HCT116 (cell line): ENCODE measurements at regions not wholly inside any gene's neighbourhood (a gene's known extent, or its start where the extent isn't known, plus 50 kb on each side); places are given as distances from the start of the nearest gene placed in this dataset.

Source experiments
- ATAC-seq: fragments of 200-7000 bp; cut with Tn5 transposase; 2 replicates; pipeline ENCODE4 v1.9.1; 2020; ENCODE audit warnings: mild to moderate bottlenecking, moderate library complexity
- BruUV-seq: library from RNA; stranded (reverse); fragments of 400-500 nt; replicated peaks from 2 replicates; lab custom pipeline; 2021; lab: Mats Ljungman, UMichigan
- CTCF ChIA-PET: fragments of 300-600 bp; sonication (Branson Sonifier 250); formaldehyde crosslinking; loops from one replicate; lab custom pipeline; 2021; ENCODE audit warnings: antibody characterized with exemption; lab: Charles Lee
- POLR2A ChIA-PET: fragments of 300-600, 350-600 bp; sonication (Branson Sonifier 250); formaldehyde crosslinking; loops from one replicate; lab custom pipeline; 2021; ENCODE audit warnings: antibody characterized with exemption; lab: Charles Lee
- RAD21 ChIA-PET, 2 experiments: fragments of 300-600 bp; sonication (Branson Sonifier 250); formaldehyde crosslinking; loops; one replicate each; lab custom pipeline; 2023; ENCODE audit warnings: low total read pairs in 2 of 2; ENCODE audit not compliant: uncharacterized antibody in 2 of 2, unreplicated experiment in 2 of 2, low non-redundant PET in 1 of 2; lab: Charles Lee
- DNase-seq: peaks from one replicate; pipeline ENCODE4 v3.0.0-alpha.2; 2010; ENCODE audit warnings: low read depth, low spot score
- H2AFZ ChIP-seq: fragments of 200-600 bp; shearing (Covaris generic), sonication (generic); 2 replicates; pipeline ENCODE4 v1.6.1; 2017; ENCODE audit warnings: low read depth, mixed run types, mixed read lengths, antibody characterized with exemption, low read length; ENCODE audit not compliant: poor library complexity, severe bottlenecking
- H3K27ac ChIP-seq: 2 replicates; pipeline ENCODE4 v1.5.1; 2012; ENCODE audit warnings: low read depth, low read length
- H3K27me3 ChIP-seq: fragments of 200-600 bp; sonication (generic); 2 replicates; pipeline ENCODE4 v1.6.1; 2016; ENCODE audit warnings: mixed run types, low read length, mixed read lengths; ENCODE audit not compliant: insufficient read depth
- H3K36me3 ChIP-seq, 2 experiments: fragments of 200-500 bp in 1 of 2; fragments of 200-600 bp in 1 of 2; sonication (Bioruptor generic) in 1 of 2; sonication (generic) in 1 of 2; 2 replicates each; pipeline versions ENCODE4 v1.5.1 to v1.6.1; 2014 to 2016; ENCODE audit warnings: low read length in 2 of 2, inconsistent platforms in 1 of 2, mixed read lengths in 1 of 2, mixed run types in 1 of 2; ENCODE audit not compliant: insufficient read depth in 2 of 2, control insufficient read depth in 1 of 2
- H3K4me1 ChIP-seq, 2 experiments: fragments of 200-600 bp in 1 of 2; sonication (generic) in 1 of 2; 2 replicates each; pipeline versions ENCODE4 v1.5.1 to v1.6.1; 2012 to 2017; ENCODE audit warnings: low read length in 2 of 2, inconsistent platforms in 1 of 2, mild to moderate bottlenecking in 1 of 2, mixed read lengths in 1 of 2, mixed run types in 1 of 2, moderate library complexity in 1 of 2; ENCODE audit not compliant: insufficient read depth in 2 of 2, control insufficient read depth in 1 of 2
- H3K4me2 ChIP-seq: fragments of 200-600 bp; sonication (generic); 2 replicates; pipeline ENCODE4 v1.6.1; 2017; ENCODE audit warnings: mixed run types, low read length, mixed read lengths
- H3K4me3 ChIP-seq, 2 experiments: fragments of 200-600 bp in 1 of 2; sonication (generic) in 1 of 2; replicated peaks in 1 of 2; 2 replicates each; pipeline ENCODE4 v1.5.1; 2011 to 2016; ENCODE audit warnings: low read length in 2 of 2, control low read depth in 1 of 2, low read depth in 1 of 2, mild to moderate bottlenecking in 1 of 2, mixed read lengths in 1 of 2, mixed run types in 1 of 2
- H3K79me2 ChIP-seq: fragments of 200-600 bp; sonication (generic); 2 replicates; pipeline ENCODE4 v1.6.1; 2017; ENCODE audit warnings: mild to moderate bottlenecking, mixed run types, low read length, moderate library complexity, mixed read lengths; ENCODE audit not compliant: insufficient read depth
- H3K9ac ChIP-seq: fragments of 200-600 bp; sonication (generic); 2 replicates; pipeline ENCODE4 v1.6.1; 2016; ENCODE audit warnings: low read length, mixed read lengths
- H3K9me2 ChIP-seq: fragments of 200-600 bp; sonication (generic), shearing (Covaris generic); 2 replicates; pipeline ENCODE4 v1.6.1; 2017; ENCODE audit warnings: mixed run types, mild to moderate bottlenecking, moderate library complexity; ENCODE audit not compliant: insufficient read depth
- H3K9me3 ChIP-seq, 2 experiments: fragments of 200-500 bp in 1 of 2; fragments of 200-600 bp in 1 of 2; sonication (Bioruptor generic) in 1 of 2; sonication (generic) in 1 of 2; 2 replicates each; pipeline ENCODE4 v1.6.1; 2014 to 2017; ENCODE audit warnings: low read length in 2 of 2, mixed read lengths in 2 of 2, inconsistent platforms in 1 of 2, low read depth in 1 of 2, mild to moderate bottlenecking in 1 of 2, mixed run types in 1 of 2, moderate library complexity in 1 of 2; ENCODE audit not compliant: control insufficient read depth in 1 of 2, insufficient read depth in 1 of 2
- H4K20me1 ChIP-seq: fragments of 200-600 bp; sonication (generic), shearing (Covaris generic); 2 replicates; pipeline ENCODE4 v1.6.1; 2017; ENCODE audit warnings: mixed run types, mild to moderate bottlenecking, moderate library complexity; ENCODE audit not compliant: insufficient read depth
- CBX3 ChIP-seq: IDR thresholded peaks from 2 replicates; pipeline ENCODE4 v1.6.1; 2012; ENCODE audit warnings: low read depth
- EGR1 ChIP-seq: IDR thresholded peaks from 2 replicates; pipeline ENCODE4 v1.6.1; 2012; ENCODE audit warnings: low read depth
- ELF1 ChIP-seq: IDR thresholded peaks from 2 replicates; pipeline ENCODE4 v1.6.1; 2012; ENCODE audit warnings: low read depth, borderline replicate concordance
- EZH2phosphoT487 ChIP-seq: fragments of 200-600 bp; IDR thresholded peaks from 2 replicates; pipeline ENCODE4 v1.6.1; 2018; ENCODE audit warnings: antibody characterized with exemption, borderline replicate concordance
- FOSL1 ChIP-seq: IDR thresholded peaks from 2 replicates; pipeline ENCODE4 v1.6.1; 2012; ENCODE audit warnings: low read depth
- JUND ChIP-seq: IDR thresholded peaks from 2 replicates; pipeline ENCODE4 v1.6.1; 2012
- MAX ChIP-seq: IDR thresholded peaks from 2 replicates; pipeline ENCODE4 v1.6.1; 2012
- POLR2A ChIP-seq: IDR thresholded peaks from 2 replicates; pipeline ENCODE4 v1.7.0; 2011; ENCODE audit warnings: borderline replicate concordance; ENCODE audit not compliant: insufficient read depth, insufficient read length; ENCODE audit errors: extremely low read depth
- POLR2AphosphoS5 ChIP-seq: IDR thresholded peaks from 2 replicates; pipeline ENCODE4 v1.6.1; 2011; ENCODE audit warnings: mild to moderate bottlenecking, low read depth, low read length, moderate library complexity
- RAD21 ChIP-seq: IDR thresholded peaks from 2 replicates; pipeline ENCODE4 v1.6.1; 2012; ENCODE audit warnings: low read depth, mild to moderate bottlenecking
- SRF ChIP-seq: IDR thresholded peaks from 2 replicates; pipeline ENCODE4 v1.6.1; 2012; ENCODE audit warnings: low read depth
- TCF7L2 ChIP-seq: IDR thresholded peaks from 2 replicates; pipeline ENCODE4 v1.7.0; 2011; ENCODE audit warnings: borderline replicate concordance, inconsistent platforms; ENCODE audit not compliant: insufficient read depth, insufficient read length; ENCODE audit errors: extremely low read depth
- YY1 ChIP-seq: IDR thresholded peaks from 2 replicates; pipeline ENCODE4 v1.6.1; 2011; ENCODE audit warnings: low read length, low read depth, moderate library complexity, mild to moderate bottlenecking; ENCODE audit not compliant: insufficient replicate concordance; ENCODE audit errors: extremely low read depth
- ZNF274 ChIP-seq: fragments of 200-500 bp; sonication (Bioruptor generic); IDR thresholded peaks from 2 replicates; pipeline ENCODE4 v1.6.1; 2014; ENCODE audit warnings: mild to moderate bottlenecking, low read depth, low read length, inconsistent platforms
- intact Hi-C: fragments of 100-400 bp; cut with micrococcal nuclease; formaldehyde crosslinking; loops from 2 replicates; pipeline ENCODE4 v1.10.0; 2022
- TF ChIP-seq, protein P1 (sequence below), 3 experiments: fragments of 200-600 bp in 1 of 3; sonication (generic) in 1 of 3; IDR thresholded peaks in 2 of 3; conservative IDR thresholded peaks in 1 of 3; 2 replicates each; pipeline ENCODE4 v1.5.1; 2012 to 2017; ENCODE audit warnings: low read depth in 2 of 3, low read length in 2 of 3, antibody characterized with exemption in 1 of 3, borderline replicate concordance in 1 of 3, control low read depth in 1 of 3, mild to moderate bottlenecking in 1 of 3, mixed read lengths in 1 of 3, mixed run types in 1 of 3, moderate library complexity in 1 of 3; ENCODE audit not compliant: insufficient read depth in 1 of 3
- TF ChIP-seq, protein P2 (sequence below): IDR thresholded peaks from 2 replicates; pipeline ENCODE4 v1.6.1; 2012

DNA sequence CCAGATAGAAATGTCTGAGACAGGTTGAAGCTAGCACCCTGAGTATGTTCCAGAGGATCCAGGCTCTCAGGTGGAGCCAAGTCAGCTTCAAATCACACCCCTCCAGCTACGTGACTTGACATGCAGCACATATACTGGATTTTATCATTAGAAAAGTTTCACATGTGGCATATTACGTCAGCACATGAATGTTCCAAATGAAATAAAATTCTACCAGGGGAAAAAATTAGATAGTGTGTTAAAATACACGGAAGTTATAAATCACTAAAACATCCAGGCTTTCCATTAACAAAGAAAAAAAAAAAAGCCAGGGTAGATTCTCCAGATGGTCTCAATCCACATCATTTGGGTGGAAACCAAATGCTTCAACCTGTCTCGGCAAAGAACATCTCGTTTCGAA lies 251.6 kb downstream of the MPDZ start (continued):
- TF ChIP-seq ZNF274 (no peak), JUND (no peak), TCF7L2 (no peak), POLR2A (no peak), POLR2AphosphoS5 (no peak), EZH2phosphoT487 (no peak), FOSL1 (no peak), SRF (no peak), YY1 (no peak), ELF1 (no peak)
- TF ChIP-seq, protein P1, sequence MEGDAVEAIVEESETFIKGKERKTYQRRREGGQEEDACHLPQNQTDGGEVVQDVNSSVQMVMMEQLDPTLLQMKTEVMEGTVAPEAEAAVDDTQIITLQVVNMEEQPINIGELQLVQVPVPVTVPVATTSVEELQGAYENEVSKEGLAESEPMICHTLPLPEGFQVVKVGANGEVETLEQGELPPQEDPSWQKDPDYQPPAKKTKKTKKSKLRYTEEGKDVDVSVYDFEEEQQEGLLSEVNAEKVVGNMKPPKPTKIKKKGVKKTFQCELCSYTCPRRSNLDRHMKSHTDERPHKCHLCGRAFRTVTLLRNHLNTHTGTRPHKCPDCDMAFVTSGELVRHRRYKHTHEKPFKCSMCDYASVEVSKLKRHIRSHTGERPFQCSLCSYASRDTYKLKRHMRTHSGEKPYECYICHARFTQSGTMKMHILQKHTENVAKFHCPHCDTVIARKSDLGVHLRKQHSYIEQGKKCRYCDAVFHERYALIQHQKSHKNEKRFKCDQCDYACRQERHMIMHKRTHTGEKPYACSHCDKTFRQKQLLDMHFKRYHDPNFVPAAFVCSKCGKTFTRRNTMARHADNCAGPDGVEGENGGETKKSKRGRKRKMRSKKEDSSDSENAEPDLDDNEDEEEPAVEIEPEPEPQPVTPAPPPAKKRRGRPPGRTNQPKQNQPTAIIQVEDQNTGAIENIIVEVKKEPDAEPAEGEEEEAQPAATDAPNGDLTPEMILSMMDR (IDR thresholded peaks at IDR 0.05 in 2 of 3, conservative IDR thresholded peaks at IDR 0.05 in 1 of 3; ENCODE audit: borderline replicate concordance in 1 of 3, insufficient read depth in 1 of 3, low read depth in 2 of 3, low read length in 2 of 3), result no peak
- TF ChIP-seq, all 23 proteins: peak for 0

- TF ChIP-seq, protein P2, sequence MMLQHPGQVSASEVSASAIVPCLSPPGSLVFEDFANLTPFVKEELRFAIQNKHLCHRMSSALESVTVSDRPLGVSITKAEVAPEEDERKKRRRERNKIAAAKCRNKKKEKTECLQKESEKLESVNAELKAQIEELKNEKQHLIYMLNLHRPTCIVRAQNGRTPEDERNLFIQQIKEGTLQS, result no peak
- TF ChIP-seq RAD21 (no peak), POLR2A (no peak), YY1 (no peak), CBX3 (no peak), MAX (no peak), EGR1 (no peak)
- intact Hi-C loops, result loop anchor here (5.0 to 10.0 kb wide), 4 partner anchors 310 to 1735 kb away; no protein-coding TSS in a partner anchor
- Histone ChIP-seq H2AFZ (no peak overlapping the region), H3K4me2 (no peak overlapping the region), H3K9me2 (no peaks in the 10 kb centered on the region), H3K36me3 (no peaks in the 10 kb centered on the region), H4K20me1 (no peaks in the 10 kb centered on the region), H3K4me3 (no peak overlapping the region), H3K27ac (no peak overlapping the region), H3K9ac (no peak overlapping the region), H3K4me1 (no peaks in the 10 kb centered on the region; a peak in 1 of 4 replicates), H3K9me3 (no peaks in the 10 kb centered on the region), H3K79me2 (no peaks in the 10 kb centered on the region), H3K27me3 (peaks cover 4% of the 10 kb centered on the region; the same call in 1 of the 2 replicates)
- ChIA-PET RAD21 (no interaction called here), CTCF (interaction anchor here (3.3 kb wide), 1 partner anchor 314 kb away, joined by 10 read pairs; no protein-coding TSS in a partner anchor), POLR2A (no interaction called here)
- DNase-seq (no peak), ATAC-seq (no peak)
- BruUV-seq, result no TSS peak
These were observed 246.9 kb downstream of the MPDZ start for GRCh38 chr9:13032585-13032984.
